Limb (tissue), 2 donors: ENCODE measurements at regions not wholly inside any gene's neighbourhood (a gene's known extent, or its start where the extent isn't known, plus 50 kb on each side); places are given as distances from the start of the nearest gene placed in this dataset.
A peak's percentile ranks its signal among the peaks of the same experiment; 100 is the strongest.
"Not testable (repeated sequence)": the region's sequence is repeated elsewhere in the genome, so short reads cannot be mapped to it uniquely, and the experiment has no call there.

Experiments
- DNase-seq, 2 donors: peaks; one replicate each; pipeline ENCODE4 v3.0.0-alpha.2; 2016; ENCODE audit errors: extremely low spot score in 2 of 2

GRCh38 chr18:43794363-43794762 is 517.1 kb upstream of the SYT4 start:
- no peak for DNase-seq

- DNase-seq: no peak
Observed at GRCh38 chr18:43797347-43797746, 520.1 kb upstream of the SYT4 start.

- no peak for DNase-seq
Observed at GRCh38 chr18:43800584-43800983, 523.3 kb upstream of the SYT4 start.

- DNase-seq: peak in 1 of 2 donors; percentile 25
Observed at GRCh38 chr18:43805646-43806194, 528.4 kb upstream of the SYT4 start.

- no peak for DNase-seq
Observed at GRCh38 chr18:43812627-43813026, 535.3 kb upstream of the SYT4 start.

GRCh38 chr18:43819397-43819796 is 542.1 kb upstream of the SYT4 start:
- DNase-seq: no peak

GRCh38 chr18:43819873-43820272 is 542.6 kb upstream of the SYT4 start:
- no peak for DNase-seq

- DNase-seq: no peak
Observed at GRCh38 chr18:43825768-43826167, 548.5 kb upstream of the SYT4 start.

GRCh38 chr18:43826215-43826614 is 548.9 kb upstream of the SYT4 start:
- DNase-seq: no peak

- peak in 1 of 2 donors; percentile 32 for DNase-seq
Observed at GRCh38 chr18:43827311-43827710, 550.0 kb upstream of the SYT4 start.

- no peak for DNase-seq
Observed at GRCh38 chr18:43830303-43830702, 553.0 kb upstream of the SYT4 start.

GRCh38 chr18:43830947-43831346 is 553.7 kb upstream of the SYT4 start:
- peak in 1 of 2 donors; percentile 67 for DNase-seq

- DNase-seq: no peak
Observed at GRCh38 chr18:43846299-43846698, 569.0 kb upstream of the SYT4 start.

GRCh38 chr18:43847164-43848091 is 570.1 kb upstream of the SYT4 start:
- DNase-seq: peak in 1 of 2 donors; percentile 48

- DNase-seq: not testable (repeated sequence)
Observed at GRCh38 chr18:43849831-43850230, 572.5 kb upstream of the SYT4 start.

- DNase-seq: no peak
Observed at GRCh38 chr18:43855376-43855775, 578.1 kb upstream of the SYT4 start.

GRCh38 chr18:43863180-43863579 is 585.9 kb upstream of the SYT4 start:
- DNase-seq: peak in 1 of 2 donors; percentile 82

- no peak for DNase-seq
Observed at GRCh38 chr18:43866696-43867095, 589.4 kb upstream of the SYT4 start.

- DNase-seq: no peak
Observed at GRCh38 chr18:43868497-43868995, 591.3 kb upstream of the SYT4 start.

- DNase-seq: peak; percentile 48 to 63
Observed at GRCh38 chr18:43869451-43870008, 592.2 kb upstream of the SYT4 start.

- DNase-seq: no peak
Observed at GRCh38 chr18:43870626-43871025, 593.3 kb upstream of the SYT4 start.

- DNase-seq: no peak
Observed at GRCh38 chr18:43875511-43875910, 598.2 kb upstream of the SYT4 start.
